Activated naive CD8-positive, alpha-beta T cell treated with anti-CD3 and anti-CD28 coated beads for 36 hours (primary cell): ENCODE measurements at regions not wholly inside any gene's neighbourhood (a gene's known extent, or its start where the extent isn't known, plus 50 kb on each side); places are given as distances from the start of the nearest gene placed in this dataset.
"Not testable (repeated sequence)": the region's sequence is repeated elsewhere in the genome, so short reads cannot be mapped to it uniquely, and the experiment has no call there.

Experiments
- DNase-seq: peaks from one replicate; pipeline ENCODE4 v3.0.0; 2021
- H3K27ac Mint-ChIP-seq: one replicate; pipeline ENCODE4 v1.8.0; 2022; ENCODE audit warnings: mild to moderate bottlenecking, moderate library complexity, mixed read lengths
- H3K27me3 Mint-ChIP-seq: one replicate; pipeline ENCODE4 v1.8.0; 2022; ENCODE audit warnings: mild to moderate bottlenecking, mixed read lengths
- H3K36me3 Mint-ChIP-seq: one replicate; pipeline ENCODE4 v1.8.0; 2021; ENCODE audit warnings: mild to moderate bottlenecking, mixed read lengths
- H3K4me1 Mint-ChIP-seq: one replicate; pipeline ENCODE4 v1.8.0; 2021; ENCODE audit warnings: mixed read lengths
- H3K4me3 Mint-ChIP-seq: one replicate; pipeline ENCODE4 v1.8.0; 2022; ENCODE audit warnings: mild to moderate bottlenecking, moderate library complexity, mixed read lengths
- H3K9me3 Mint-ChIP-seq: one replicate; pipeline ENCODE4 v1.8.0; 2022; ENCODE audit warnings: mixed read lengths

DNA sequence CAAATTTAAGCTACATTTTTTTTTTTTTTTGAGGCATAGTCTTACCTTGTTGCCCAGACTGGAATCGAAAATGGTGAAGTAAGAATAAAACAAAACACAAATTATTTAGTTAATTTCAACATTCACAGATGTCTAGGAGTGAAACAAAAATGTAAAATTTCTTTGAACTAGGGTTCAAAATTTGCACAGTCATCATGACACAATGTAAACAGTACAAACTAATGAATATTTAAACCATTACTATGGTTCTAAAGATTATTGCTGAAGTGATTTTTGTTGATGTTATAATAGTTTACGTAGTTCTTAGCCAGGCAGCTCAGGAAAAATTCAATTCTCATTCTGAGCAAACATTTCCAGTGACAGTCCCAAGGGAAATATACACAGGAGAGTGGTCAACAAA, 633.1 kb downstream of the GRXCR1 start:
- DNase-seq = no peak
- Mint-ChIP-seq H3K4me3 (no peak overlapping the region), H3K36me3 (no peaks in the 10 kb centered on the region), H3K4me1 (no peaks in the 10 kb centered on the region), H3K27ac (no peak overlapping the region), H3K9me3 (peaks cover 5% of the 10 kb centered on the region), H3K27me3 (no peaks in the 10 kb centered on the region)

DNA sequence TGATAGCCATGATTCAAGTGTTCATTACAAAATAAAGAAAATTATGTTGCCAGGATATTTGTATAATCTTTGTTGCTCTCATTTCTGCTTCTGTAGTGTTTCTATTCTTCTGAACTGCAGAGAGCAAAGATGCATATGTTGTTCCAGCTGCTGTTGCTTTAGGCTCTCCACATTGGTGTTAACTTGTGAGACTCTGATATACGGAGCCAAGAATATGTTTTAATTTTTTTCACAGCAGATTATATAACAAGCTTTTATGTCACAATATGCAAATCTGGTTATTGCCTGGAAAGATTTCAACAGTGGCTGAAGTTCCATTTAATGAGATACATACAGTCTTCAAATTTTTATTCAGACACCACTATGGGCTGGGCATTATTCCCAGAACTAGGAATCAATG, 655.0 kb downstream of the GRXCR1 start:
- peaks cover 5% of the 10 kb centered on the region for H3K9me3 Mint-ChIP-seq
- H3K27me3 Mint-ChIP-seq = no peaks in the 10 kb centered on the region
- H3K4me1 Mint-ChIP-seq = no peaks in the 10 kb centered on the region
- no peaks in the 10 kb centered on the region for H3K36me3 Mint-ChIP-seq
- no peak overlapping the region for H3K27ac Mint-ChIP-seq
- no peak for DNase-seq
- H3K4me3 Mint-ChIP-seq = no peak overlapping the region

DNA sequence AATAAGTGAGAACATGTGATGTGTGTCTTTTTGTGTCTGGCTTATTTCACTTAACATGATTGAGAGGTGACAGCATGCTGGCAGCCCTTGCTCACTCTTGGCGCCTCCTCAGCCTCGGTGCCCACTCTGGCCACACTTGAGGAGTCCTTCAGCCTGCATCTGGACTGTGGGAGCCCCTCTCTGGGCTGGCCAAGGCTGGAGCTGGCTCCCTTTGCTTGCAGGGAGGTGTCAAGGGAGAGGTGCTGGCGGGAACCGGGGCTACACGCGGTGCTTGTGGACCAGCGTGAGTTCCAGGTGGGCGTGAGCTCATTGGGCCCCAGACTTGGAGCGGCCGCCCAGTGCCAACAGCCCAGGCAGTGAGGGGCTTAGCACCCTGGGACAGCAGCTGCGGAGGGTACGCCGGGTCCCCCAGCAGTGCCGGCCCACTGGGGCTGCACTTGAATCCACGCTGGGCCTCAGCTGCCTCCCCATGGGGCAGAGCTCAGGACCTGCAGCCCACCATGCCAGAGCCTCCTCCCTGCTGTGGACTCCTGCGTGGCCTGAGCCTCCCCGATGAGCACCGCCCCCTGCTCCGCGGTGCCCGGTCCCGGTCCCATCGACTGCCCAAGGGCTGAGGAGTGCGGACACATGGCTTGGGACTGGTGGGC, 658.6 kb downstream of the GRXCR1 start:
- Mint-ChIP-seq H3K4me3 (no peak overlapping the region), H3K27me3 (no peaks in the 10 kb centered on the region), H3K4me1 (no peaks in the 10 kb centered on the region), H3K9me3 (peaks cover 8% of the 10 kb centered on the region), H3K27ac (no peak overlapping the region), H3K36me3 (no peaks in the 10 kb centered on the region)
- no peak for DNase-seq

DNA sequence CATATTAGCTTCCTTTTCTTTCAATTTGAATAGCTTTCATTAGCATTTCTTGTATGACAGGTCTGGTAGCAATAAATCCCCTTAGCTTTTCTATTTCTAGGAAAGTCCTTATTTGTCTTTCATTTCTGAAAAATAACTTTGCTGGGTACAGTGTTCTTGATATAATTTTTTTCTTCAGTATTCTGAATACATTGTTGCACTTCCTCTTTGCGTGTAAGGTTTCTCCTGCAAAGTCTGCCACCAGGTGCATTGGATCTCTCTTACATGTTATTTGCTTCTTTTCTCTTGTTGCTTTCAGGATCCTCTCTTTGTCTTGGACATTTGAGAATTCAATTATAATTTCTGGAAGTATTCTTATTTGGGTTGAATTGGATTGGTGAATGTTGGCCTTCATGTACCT, 663.7 kb downstream of the GRXCR1 start:
- Mint-ChIP-seq H3K9me3 (peaks cover 5% of the 10 kb centered on the region), H3K4me1 (no peaks in the 10 kb centered on the region), H3K27ac (no peak overlapping the region), H3K4me3 (no peak overlapping the region), H3K27me3 (no peaks in the 10 kb centered on the region), H3K36me3 (no peaks in the 10 kb centered on the region)
- no peak for DNase-seq

DNA sequence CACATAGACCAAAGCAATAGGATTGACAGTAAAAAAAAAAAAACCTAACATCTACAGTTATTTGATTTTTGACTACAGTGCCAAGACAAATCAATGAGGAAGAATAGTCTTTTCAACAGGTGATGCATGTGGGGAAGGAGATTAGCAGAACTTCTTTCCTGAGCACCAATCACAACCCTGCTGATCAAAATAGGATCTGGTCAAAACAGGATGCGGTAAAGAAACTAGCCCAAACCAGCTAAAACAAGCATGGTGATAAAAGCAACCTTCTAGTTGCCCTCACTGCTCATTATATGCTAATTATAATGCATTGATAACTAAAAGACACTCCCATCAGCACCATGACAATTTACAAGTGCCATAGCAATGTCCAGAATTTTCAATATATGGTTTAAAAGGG, 667.5 kb downstream of the GRXCR1 start:
- Mint-ChIP-seq H3K27ac (no peak overlapping the region), H3K4me1 (no peaks in the 10 kb centered on the region), H3K4me3 (no peak overlapping the region), H3K36me3 (no peaks in the 10 kb centered on the region), H3K9me3 (peaks cover 2% of the 10 kb centered on the region), H3K27me3 (no peaks in the 10 kb centered on the region)
- no peak for DNase-seq

DNA sequence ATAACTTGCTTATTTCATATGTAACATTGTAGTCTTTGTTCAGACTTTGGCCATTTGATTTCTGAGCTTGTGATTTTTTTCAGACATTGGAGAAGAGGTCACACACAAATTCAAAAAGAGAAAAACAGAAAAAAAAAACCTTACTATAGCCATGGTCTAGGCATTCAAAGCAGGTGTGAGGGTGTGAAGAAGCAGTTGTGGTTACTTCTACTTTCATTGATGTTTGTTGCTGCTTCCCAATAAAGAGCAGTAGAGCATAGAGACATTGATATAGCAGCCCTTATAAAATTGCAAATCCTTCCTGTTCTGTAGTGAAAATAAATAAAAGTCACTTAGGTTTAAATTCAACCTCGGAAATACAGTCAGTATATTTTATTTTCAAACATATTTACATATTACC, 671.6 kb downstream of the GRXCR1 start:
- H3K36me3 Mint-ChIP-seq = no peaks in the 10 kb centered on the region
- H3K4me3 Mint-ChIP-seq = no peak overlapping the region
- no peak for DNase-seq
- H3K9me3 Mint-ChIP-seq = peaks cover 2% of the 10 kb centered on the region
- no peak overlapping the region for H3K27ac Mint-ChIP-seq
- no peaks in the 10 kb centered on the region for H3K27me3 Mint-ChIP-seq
- H3K4me1 Mint-ChIP-seq = no peaks in the 10 kb centered on the region

DNA sequence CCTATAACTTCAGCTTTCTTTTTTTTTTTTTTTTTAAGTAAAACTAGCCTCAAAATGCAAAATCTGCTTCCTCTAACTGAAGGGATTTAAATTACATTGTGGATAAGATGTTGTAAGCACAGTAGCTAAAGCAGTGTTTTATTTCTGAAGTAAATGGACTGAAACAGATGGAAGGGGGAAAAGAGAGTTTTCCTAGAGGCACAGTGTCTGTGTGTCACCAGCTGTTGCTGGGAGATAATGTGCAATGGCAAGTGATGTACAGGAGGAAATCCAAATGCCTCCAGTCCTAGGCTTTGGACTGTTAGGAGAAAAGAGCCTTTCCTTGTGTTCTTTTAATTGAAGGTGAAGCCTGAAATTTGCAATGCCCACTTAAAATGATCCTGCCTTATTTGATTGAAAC, 672.1 kb downstream of the GRXCR1 start:
- no peak for DNase-seq
- no peaks in the 10 kb centered on the region for H3K36me3 Mint-ChIP-seq
- no peak overlapping the region for H3K4me3 Mint-ChIP-seq
- no peaks in the 10 kb centered on the region for H3K27me3 Mint-ChIP-seq
- no peaks in the 10 kb centered on the region for H3K4me1 Mint-ChIP-seq
- no peak overlapping the region for H3K27ac Mint-ChIP-seq
- peaks cover 2% of the 10 kb centered on the region for H3K9me3 Mint-ChIP-seq

DNA sequence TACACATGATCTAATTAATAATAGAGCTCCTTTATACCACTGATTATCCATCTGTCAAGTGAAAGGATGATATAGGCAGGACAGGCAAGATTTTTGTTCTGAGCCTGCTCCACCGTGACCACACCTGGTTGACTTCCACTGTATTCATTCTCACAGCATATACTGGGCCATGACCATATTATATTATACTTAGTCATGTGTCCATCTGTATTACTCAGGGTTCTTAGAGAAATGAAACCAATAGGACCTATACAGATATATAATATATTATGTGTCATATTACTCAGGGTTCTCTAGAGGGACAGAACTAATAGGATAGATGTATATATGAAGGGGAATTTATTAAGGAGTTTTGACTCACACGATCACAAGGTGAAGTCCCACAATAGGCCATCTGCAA, 675.1 kb downstream of the GRXCR1 start:
- no peak for DNase-seq
- no peaks in the 10 kb centered on the region for H3K4me1 Mint-ChIP-seq
- no peaks in the 10 kb centered on the region for H3K9me3 Mint-ChIP-seq
- H3K4me3 Mint-ChIP-seq = no peak overlapping the region
- H3K27me3 Mint-ChIP-seq = no peaks in the 10 kb centered on the region
- no peaks in the 10 kb centered on the region for H3K36me3 Mint-ChIP-seq
- no peak overlapping the region for H3K27ac Mint-ChIP-seq

DNA sequence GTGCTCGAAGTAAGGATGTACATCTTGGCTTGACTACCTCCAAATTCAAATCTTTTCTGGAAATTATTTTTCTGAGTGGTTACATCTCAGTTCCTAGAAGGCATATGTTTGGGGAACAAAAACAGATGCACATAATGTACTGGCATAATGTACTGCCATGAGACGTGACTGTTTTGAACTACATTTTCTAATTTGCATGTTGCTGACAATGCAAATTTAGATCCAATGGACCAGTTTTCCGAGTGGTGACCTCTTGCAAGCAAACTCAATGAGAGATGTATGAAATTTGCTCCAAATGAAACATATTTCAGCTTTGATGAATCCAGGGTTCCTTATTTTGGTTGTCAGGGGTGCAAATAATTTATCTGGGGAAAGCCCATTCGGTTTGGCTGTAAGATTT, 694.3 kb downstream of the GRXCR1 start:
- no peaks in the 10 kb centered on the region for H3K4me1 Mint-ChIP-seq
- no peaks in the 10 kb centered on the region for H3K36me3 Mint-ChIP-seq
- no peak overlapping the region for H3K4me3 Mint-ChIP-seq
- H3K27me3 Mint-ChIP-seq = no peaks in the 10 kb centered on the region
- no peak overlapping the region for H3K27ac Mint-ChIP-seq
- no peak for DNase-seq
- H3K9me3 Mint-ChIP-seq = peaks cover 7% of the 10 kb centered on the region

DNA sequence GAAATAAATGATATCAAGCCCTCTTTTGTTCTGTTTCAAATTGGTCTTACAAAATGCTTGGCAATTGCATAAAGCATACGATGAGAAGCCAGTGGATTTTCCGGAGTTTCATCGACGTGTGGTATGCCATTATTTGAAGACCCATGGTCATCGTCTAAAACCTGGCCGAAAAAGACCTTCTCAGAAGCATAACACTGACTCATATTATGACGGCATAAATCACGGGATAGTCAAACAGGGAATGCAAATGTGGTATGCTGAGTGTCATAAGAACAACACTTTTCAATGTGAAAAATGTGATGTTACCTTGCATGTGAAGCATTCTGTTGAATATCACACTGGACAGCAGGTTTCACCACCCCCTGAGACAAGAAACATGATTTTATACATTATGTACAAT, 695.2 kb downstream of the GRXCR1 start:
- DNase-seq = no peak
- no peak overlapping the region for H3K27ac Mint-ChIP-seq
- H3K27me3 Mint-ChIP-seq = no peaks in the 10 kb centered on the region
- H3K4me3 Mint-ChIP-seq = no peak overlapping the region
- no peaks in the 10 kb centered on the region for H3K36me3 Mint-ChIP-seq
- H3K9me3 Mint-ChIP-seq = peaks cover 2% of the 10 kb centered on the region
- H3K4me1 Mint-ChIP-seq = no peaks in the 10 kb centered on the region

DNA sequence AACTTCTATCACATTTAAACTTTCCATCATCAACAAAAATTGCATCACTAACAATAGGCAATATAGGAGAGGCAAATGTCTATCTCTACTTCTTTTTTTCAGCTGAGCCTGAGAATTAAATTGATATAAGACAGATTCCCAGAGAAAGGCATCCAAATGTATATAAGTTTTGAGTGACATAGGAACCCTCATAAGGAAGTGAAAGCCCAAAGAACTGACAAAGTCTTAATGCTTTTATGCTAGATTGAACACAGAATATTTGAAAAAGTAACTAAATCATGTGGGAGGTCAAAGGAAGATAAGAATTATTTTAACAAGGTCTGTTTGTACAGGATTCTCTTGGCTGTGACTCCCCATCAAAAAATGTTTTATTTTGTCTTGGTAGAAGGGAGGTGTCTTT, 714.9 kb downstream of the GRXCR1 start:
- Mint-ChIP-seq H3K4me1 (no peaks in the 10 kb centered on the region), H3K9me3 (peaks cover 5% of the 10 kb centered on the region), H3K4me3 (no peak overlapping the region), H3K27ac (no peak overlapping the region), H3K27me3 (no peaks in the 10 kb centered on the region), H3K36me3 (no peaks in the 10 kb centered on the region)
- no peak for DNase-seq

DNA sequence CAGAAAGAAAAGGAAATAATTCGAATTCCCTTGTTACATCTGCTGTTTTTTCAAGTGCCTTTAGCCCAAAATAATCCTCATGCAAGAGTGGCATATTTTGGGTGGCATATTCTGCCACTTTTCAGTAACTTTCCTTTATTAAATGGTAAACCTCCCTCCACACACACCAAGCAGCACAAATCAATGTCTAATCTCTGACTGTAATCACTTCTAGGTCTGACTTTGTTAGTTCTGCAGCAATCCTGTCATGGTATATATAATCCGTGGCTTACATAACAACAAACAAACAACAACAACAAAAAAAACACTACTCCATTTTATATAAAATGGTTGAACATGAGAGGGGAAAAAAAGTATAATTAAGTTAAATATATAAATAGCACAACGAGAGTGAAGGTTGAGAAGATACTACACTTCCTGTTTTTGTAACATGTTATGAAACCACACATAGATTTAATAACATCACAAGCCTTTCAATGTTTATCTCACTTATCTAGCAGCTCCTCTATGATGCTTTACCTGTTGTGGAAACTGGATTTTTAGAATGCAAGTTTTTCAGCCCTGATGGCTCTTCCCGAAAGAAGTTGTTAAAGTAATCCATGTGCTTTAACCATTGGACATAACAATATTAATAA, 715.4 kb downstream of the GRXCR1 start:
- no peak overlapping the region for H3K4me3 Mint-ChIP-seq
- no peak overlapping the region for H3K27ac Mint-ChIP-seq
- H3K36me3 Mint-ChIP-seq = no peaks in the 10 kb centered on the region
- H3K4me1 Mint-ChIP-seq = no peaks in the 10 kb centered on the region
- H3K9me3 Mint-ChIP-seq = peaks cover 5% of the 10 kb centered on the region
- DNase-seq = no peak
- no peaks in the 10 kb centered on the region for H3K27me3 Mint-ChIP-seq

DNA sequence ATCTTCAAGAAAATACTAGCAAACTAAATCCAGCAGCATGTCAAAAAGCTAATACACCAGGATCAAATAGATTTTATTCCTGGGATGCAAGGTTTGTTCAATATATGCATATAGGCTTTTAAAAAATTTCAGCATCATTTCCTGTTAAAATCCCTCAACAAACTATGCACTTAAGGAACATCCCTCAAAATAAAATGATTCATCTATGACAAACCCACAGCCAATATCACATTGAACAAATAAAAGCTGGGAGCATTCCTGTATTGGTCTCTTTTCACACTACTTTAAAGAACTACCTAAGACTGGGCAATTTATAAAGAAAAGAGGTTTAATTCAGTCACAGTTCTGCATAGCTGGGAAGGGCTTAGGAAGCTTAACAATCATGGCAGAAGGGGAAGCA, 726.7 kb downstream of the GRXCR1 start:
- H3K4me1 Mint-ChIP-seq = no peaks in the 10 kb centered on the region

DNA sequence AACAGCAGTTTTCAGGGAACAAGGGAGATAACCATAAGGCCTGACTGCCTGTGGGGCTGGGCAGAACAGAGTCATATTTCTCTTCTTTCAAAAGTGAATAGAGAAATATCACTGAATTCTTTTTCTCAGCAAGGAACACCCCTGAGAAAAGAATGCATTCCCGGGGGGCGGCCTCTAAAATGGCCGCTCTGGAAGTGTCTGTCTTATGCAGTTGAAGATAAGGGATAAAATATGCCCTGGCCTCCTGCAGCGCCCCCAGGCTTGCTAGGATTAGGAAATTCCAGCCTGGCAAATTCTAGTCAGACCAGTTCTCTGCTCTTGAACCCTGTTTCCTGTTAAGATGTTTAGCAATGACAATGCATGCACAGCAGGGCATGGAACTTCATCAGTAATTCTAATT, 745.4 kb downstream of the GRXCR1 start:
- H3K27ac Mint-ChIP-seq, H3K27me3 Mint-ChIP-seq, H3K4me1 Mint-ChIP-seq, H3K4me3 Mint-ChIP-seq, H3K36me3 Mint-ChIP-seq, DNase-seq: not testable (repeated sequence)
- peaks cover 11% of the 10 kb centered on the region for H3K9me3 Mint-ChIP-seq

More for the DNA sequence above, 726.7 kb downstream of the GRXCR1 start:
- Mint-ChIP-seq H3K4me3 (no peak overlapping the region), H3K36me3 (no peaks in the 10 kb centered on the region), H3K9me3 (peaks cover 13% of the 10 kb centered on the region), H3K27ac (no peak overlapping the region), H3K27me3 (no peaks in the 10 kb centered on the region)
- no peak for DNase-seq

DNA sequence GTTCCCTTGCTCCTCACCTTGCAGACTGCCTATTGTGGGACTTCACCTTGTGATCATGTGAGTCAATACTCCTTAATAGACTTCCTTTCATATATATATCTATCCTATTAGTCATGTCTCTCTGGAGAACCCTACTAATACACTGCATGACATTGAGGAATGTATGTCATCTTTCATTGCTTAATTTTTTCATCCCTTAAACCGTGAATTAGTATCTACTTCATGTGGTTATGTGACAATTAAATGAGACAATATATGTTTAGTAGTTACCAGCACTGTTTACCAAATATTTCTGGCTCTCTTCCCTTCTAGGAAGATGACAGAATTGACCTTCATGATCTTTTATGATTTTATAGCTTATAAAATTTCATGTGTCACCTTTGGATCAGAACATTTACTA, 759.5 kb downstream of the GRXCR1 start:
- H3K36me3 Mint-ChIP-seq = no peaks in the 10 kb centered on the region
- H3K27me3 Mint-ChIP-seq = no peaks in the 10 kb centered on the region
- H3K4me3 Mint-ChIP-seq = no peak overlapping the region
- H3K4me1 Mint-ChIP-seq = no peaks in the 10 kb centered on the region
- H3K27ac Mint-ChIP-seq = no peak overlapping the region
- no peak for DNase-seq
- H3K9me3 Mint-ChIP-seq = peaks cover 9% of the 10 kb centered on the region

DNA sequence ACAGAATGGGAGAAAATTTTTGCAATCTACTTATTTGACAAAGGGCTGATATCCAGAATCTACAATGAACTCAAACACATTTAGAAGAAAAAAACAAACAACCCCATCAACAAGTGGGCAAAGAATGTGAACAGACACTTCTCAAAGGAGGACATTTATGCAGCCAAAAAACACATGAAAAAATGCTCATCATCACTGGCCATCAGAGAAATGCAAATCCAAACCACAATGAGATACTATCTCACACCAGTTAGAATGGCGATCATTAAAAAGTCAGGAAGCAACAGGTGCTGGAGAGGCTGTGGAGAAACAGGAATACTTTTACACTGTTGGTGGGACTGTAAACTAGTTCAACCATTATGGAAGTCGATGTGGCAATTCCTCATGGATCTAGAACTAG, 767.0 kb downstream of the GRXCR1 start:
- not testable (repeated sequence) for DNase-seq, H3K27ac Mint-ChIP-seq, H3K4me3 Mint-ChIP-seq, H3K4me1 Mint-ChIP-seq, H3K36me3 Mint-ChIP-seq, H3K27me3 Mint-ChIP-seq
- H3K9me3 Mint-ChIP-seq = peaks cover 14% of the 10 kb centered on the region
